ENCODE measurements at regions not wholly inside any gene's neighbourhood (a gene's known extent, or its start where the extent isn't known, plus 50 kb on each side); places are given as distances from the start of the nearest gene placed in this dataset.

DNA sequence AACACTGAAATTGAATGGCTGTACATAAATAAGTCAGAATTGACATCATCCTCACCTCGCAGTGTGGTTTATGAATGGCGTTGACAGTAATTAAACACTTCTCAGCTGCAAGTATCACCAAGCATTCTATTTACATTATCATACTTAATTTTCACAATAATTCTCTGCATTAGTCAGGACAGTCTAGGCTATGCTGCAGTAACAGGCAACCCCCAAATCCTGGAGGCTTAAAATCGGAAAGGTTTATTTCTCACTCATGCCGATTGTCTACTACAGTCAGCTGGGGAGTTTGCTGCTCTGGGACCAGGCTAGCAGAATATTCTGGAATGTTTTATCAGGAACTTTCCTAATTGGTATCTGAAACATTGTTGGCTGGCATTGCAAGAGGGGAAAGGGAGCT lies 493.2 kb upstream of the ERCC4 start:
- Histone ChIP-seq H4K20me1 (ENCODE audit: insufficient read depth, low read length) (no peaks in the 10 kb centered on the region), H2AFZ (ENCODE audit: low read length) (no peak overlapping the region), H3K79me2 (ENCODE audit: insufficient read depth, low read length) (no peaks in the 10 kb centered on the region), H3K9me2 (ENCODE audit: low read depth, low read length) (no peaks in the 10 kb centered on the region), H3K4me2 (ENCODE audit: low read length) (no peak overlapping the region), H3K36me3 (ENCODE audit: insufficient read depth, low read length) (no peaks in the 10 kb centered on the region), H3F3A (ENCODE audit: insufficient read depth, low read length) (peaks cover 4% of the 10 kb centered on the region; the same call in 1 of the 2 replicates), H3K27me3 (ENCODE audit: insufficient read depth, low read length) (no peaks in the 10 kb centered on the region), H3K4me3 (ENCODE audit: low read depth, low read length, poor library complexity, severe bottlenecking) (no peak overlapping the region), H3K27ac (ENCODE audit: low read depth, low read length, poor library complexity, severe bottlenecking) (peak overlapping the region; percentile 80), H3K9ac (ENCODE audit: low read length) (no peak overlapping the region), H3K4me1 (ENCODE audit: insufficient read depth, low read length, severe bottlenecking) (peaks cover 68% of the 10 kb centered on the region), H3K9me3 (ENCODE audit: low read length) (no peaks in the 10 kb centered on the region)
- TF ChIP-seq EZH2 (IDR thresholded peaks at IDR 0.05; ENCODE audit: borderline replicate concordance, low read length) (no peak), CTCF (IDR thresholded peaks at IDR 0.05; ENCODE audit: low read length) (no peak)

GRCh38 chr16:13427943-13428342 lies 492.0 kb upstream of the ERCC4 start:
- H3K9me3 ChIP-seq (ENCODE audit: low read length), result no peaks in the 10 kb centered on the region
- no peaks in the 10 kb centered on the region for H3K36me3 ChIP-seq (ENCODE audit: insufficient read depth, low read length)
- peaks cover 68% of the 10 kb centered on the region for H3K4me1 ChIP-seq (ENCODE audit: insufficient read depth, low read length, severe bottlenecking)
- no peaks in the 10 kb centered on the region for H3K27me3 ChIP-seq (ENCODE audit: insufficient read depth, low read length)
- H3K9me2 ChIP-seq (ENCODE audit: low read depth, low read length), result no peaks in the 10 kb centered on the region
- H3K27ac ChIP-seq (ENCODE audit: low read depth, low read length, poor library complexity, severe bottlenecking), result peak overlapping the region; percentile 80
- H3F3A ChIP-seq (ENCODE audit: insufficient read depth, low read length), result peaks cover 4% of the 10 kb centered on the region; the same call in 1 of the 2 replicates
- no peaks in the 10 kb centered on the region for H4K20me1 ChIP-seq (ENCODE audit: insufficient read depth, low read length)
- no peak overlapping the region for H3K4me3 ChIP-seq (ENCODE audit: low read depth, low read length, poor library complexity, severe bottlenecking)
- peak overlapping the region; percentile 13; the same call in 1 of the 2 replicates for H3K4me2 ChIP-seq (ENCODE audit: low read length)
- TF ChIP-seq EZH2 (IDR thresholded peaks at IDR 0.05; ENCODE audit: borderline replicate concordance, low read length), result no peak
- no peak for TF ChIP-seq CTCF (IDR thresholded peaks at IDR 0.05; ENCODE audit: low read length)
- no peaks in the 10 kb centered on the region for H3K79me2 ChIP-seq (ENCODE audit: insufficient read depth, low read length)
- no peak overlapping the region; the same call in 1 of the 2 replicates for H2AFZ ChIP-seq (ENCODE audit: low read length)
- H3K9ac ChIP-seq (ENCODE audit: low read length), result peak overlapping the region; percentile 10; the same call in 1 of the 2 replicates

GRCh38 chr16:13429416-13429815 lies 490.5 kb upstream of the ERCC4 start:
- Histone ChIP-seq H4K20me1 (ENCODE audit: insufficient read depth, low read length) (no peaks in the 10 kb centered on the region), H3K4me1 (ENCODE audit: insufficient read depth, low read length, severe bottlenecking) (peaks cover 68% of the 10 kb centered on the region), H3K27ac (ENCODE audit: low read depth, low read length, poor library complexity, severe bottlenecking) (peak overlapping the region; percentile 66), H3K9me2 (ENCODE audit: low read depth, low read length) (no peaks in the 10 kb centered on the region), H3K9me3 (ENCODE audit: low read length) (no peaks in the 10 kb centered on the region), H3K4me3 (ENCODE audit: low read depth, low read length, poor library complexity, severe bottlenecking) (no peak overlapping the region), H3K79me2 (ENCODE audit: insufficient read depth, low read length) (no peaks in the 10 kb centered on the region), H2AFZ (ENCODE audit: low read length) (no peak overlapping the region), H3K9ac (ENCODE audit: low read length) (no peak overlapping the region), H3K4me2 (ENCODE audit: low read length) (no peak overlapping the region), H3K36me3 (ENCODE audit: insufficient read depth, low read length) (no peaks in the 10 kb centered on the region), H3K27me3 (ENCODE audit: insufficient read depth, low read length) (no peaks in the 10 kb centered on the region), H3F3A (ENCODE audit: insufficient read depth, low read length) (peaks cover 4% of the 10 kb centered on the region; the same call in 1 of the 2 replicates)
- no peak for TF ChIP-seq EZH2 (IDR thresholded peaks at IDR 0.05; ENCODE audit: borderline replicate concordance, low read length)
- no peak for TF ChIP-seq CTCF (IDR thresholded peaks at IDR 0.05; ENCODE audit: low read length)
